Posterior vena cava (tissue), 2 donors: ENCODE measurements at regions not wholly inside any gene's neighbourhood (a gene's known extent, or its start where the extent isn't known, plus 50 kb on each side); places are given as distances from the start of the nearest gene placed in this dataset.
"Not testable (repeated sequence)": the region's sequence is repeated elsewhere in the genome, so short reads cannot be mapped to it uniquely, and the experiment has no call there.

Experiments
- DNase-seq: peaks from one replicate; pipeline ENCODE4 v3.0.0-alpha.2; 2020; ENCODE audit warnings: low spot score
- intact Hi-C, 2 donors: fragments of 100-400 bp; cut with DNase I; formaldehyde crosslinking; loops; one replicate each; pipeline versions ENCODE4 v1.14.1 to v1.14.2; 2022 to 2023
- donor health status: DM: yes; HTN: yes; CAD: no.
- donor health status: DM: yes; HTN: yes; CAD: no.

DNA sequence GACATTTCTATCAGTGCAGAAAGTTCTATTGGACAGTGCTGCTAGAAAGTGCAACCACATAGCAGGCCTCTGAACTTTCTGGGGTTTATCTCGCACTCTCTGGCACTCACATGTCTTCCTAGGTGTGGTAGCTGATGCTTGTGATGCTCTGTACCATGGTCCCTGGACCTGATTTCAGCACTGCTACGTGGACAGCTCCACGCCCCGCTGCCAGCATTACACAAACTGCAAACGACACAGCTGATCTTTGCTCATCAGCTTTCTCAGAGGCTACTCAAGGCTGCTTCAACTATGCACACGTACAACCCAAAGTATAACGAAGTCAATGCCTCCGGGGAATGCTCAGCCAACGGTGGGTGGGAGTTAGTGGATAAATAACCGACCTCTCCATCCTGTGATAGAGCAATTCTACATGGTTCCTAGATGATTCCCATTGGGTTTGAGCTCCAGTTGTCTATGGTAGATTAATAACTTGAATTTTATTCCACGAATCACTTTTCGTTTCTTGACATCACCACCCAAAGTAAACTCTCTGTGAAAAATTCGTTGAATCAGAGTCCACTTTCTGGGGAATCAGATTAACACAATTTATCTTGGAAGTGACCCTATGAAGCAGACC lies 302.5 kb downstream of the ACTR3B start:
- intact Hi-C loops, result no loop called here
- DNase-seq, result no peak

DNA sequence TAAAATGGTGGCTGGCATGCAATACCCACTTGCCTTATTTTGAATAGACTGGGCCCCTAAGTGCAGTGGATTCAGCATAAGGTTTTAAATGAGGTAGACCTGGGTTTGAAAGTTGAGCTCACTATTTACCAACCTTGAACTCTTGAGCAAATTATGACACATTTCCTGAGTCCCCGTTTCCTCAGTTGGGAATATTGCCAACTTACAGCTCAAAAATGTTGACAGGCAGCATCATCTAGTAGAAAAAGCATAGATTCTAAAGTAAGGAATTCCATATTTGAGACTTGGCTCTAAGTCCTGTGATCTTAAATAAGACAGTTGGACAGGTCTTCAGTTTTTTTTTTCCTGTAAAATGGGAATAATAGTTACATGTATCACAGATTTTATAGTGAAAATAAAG lies 305.5 kb downstream of the ACTR3B start:
- no peak for DNase-seq
- intact Hi-C loops, result no loop called here

DNA sequence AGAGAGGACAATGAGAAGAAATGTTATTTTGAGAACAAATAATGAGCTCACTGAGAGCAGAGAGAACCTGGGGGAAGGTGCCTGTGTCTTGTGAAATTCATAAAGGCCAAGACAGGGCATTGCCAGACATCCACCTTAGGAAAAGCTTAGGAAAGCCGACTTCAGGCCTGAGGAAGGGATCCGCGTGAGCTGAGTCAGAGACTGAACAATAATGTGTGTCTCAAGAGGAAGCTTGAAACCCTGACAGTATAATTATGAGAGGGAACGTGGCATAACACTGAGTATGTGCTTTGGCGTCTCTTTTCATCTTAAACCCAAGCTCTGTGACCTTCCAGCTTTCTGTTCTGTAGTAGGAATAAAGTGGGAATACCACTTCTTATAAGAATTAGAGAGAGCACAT lies 307.2 kb downstream of the ACTR3B start:
- DNase-seq, result no peak
- intact Hi-C loops, result no loop called here

DNA sequence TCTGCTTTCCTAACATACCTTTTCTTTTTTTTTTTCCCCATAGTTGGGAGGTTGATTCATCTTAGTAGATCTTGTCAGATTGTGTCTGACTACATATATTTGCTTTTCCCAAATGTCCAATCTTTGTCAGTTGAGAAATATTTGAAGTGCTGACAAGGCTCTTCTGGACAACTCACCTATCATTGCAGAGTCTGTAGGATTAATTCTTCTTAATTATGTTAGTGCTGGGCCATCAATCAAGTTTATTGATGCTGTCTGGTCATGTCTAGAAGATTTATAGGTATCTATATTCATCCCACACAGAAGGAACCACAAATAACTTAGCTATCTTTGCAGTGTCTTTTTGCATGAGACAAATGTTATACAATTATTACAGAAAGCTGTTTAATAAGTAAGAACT lies 310.6 kb downstream of the ACTR3B start:
- intact Hi-C loops, result no loop called here
- no peak for DNase-seq

DNA sequence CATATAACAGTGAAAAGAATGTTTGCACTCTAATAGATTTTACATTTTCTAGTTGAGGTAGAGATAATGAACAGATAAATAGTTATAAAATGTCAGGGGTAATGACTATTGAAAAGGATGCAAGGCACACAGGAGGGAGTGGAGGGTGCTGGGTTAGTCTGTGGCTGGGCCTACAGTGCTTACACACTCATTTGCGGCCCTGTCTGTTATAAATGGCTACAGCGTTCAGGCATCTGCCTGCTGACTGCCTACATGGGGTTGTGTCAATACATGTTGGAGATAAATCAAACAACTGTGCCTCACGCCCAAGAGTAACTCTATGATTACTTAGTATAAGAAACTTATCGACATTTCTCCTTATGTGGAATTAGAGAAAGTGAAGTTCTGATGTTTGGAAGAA lies 313.3 kb downstream of the ACTR3B start:
- intact Hi-C loops, result no loop called here
- DNase-seq, result no peak

DNA sequence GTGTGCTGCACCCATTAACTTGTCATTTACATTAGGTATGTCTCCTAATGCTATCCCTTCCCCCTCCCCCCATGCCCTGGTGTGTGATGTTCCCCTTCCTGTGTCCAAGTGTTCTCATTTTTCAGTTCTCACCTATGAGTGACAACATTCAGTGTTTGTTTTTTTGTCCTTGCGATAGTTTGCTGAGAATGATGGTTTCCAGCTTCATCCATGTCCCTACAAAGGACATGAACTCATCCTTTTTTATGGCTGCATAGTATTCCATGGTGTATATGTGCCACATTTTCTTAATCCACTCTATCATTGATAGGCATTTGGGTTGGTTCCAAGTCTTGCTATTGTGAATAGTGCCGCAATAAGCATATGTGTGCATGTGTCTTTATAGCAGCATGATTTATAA lies 316.7 kb downstream of the ACTR3B start:
- intact Hi-C loops, DNase-seq: not testable (repeated sequence)

DNA sequence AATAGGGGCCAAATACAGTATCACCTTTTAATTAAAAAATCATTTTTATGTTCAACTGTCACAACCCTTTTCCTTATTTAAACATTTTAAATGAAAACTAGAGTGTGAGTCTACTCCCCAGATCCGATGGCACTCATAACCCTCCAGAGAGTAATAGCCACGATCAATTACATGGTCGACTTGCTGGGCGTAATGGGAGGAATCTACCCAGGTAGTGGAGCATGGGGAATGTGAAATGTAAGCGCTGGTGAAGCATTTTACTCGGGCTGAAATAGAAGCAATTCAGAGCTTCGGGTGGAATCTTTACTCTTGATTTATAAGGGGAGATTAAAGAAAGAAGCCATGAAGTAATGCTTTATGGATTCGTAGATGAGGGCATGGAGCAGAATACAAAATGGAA lies 321.9 kb downstream of the ACTR3B start:
- intact Hi-C loops, result no loop called here
- DNase-seq, result no peak

DNA sequence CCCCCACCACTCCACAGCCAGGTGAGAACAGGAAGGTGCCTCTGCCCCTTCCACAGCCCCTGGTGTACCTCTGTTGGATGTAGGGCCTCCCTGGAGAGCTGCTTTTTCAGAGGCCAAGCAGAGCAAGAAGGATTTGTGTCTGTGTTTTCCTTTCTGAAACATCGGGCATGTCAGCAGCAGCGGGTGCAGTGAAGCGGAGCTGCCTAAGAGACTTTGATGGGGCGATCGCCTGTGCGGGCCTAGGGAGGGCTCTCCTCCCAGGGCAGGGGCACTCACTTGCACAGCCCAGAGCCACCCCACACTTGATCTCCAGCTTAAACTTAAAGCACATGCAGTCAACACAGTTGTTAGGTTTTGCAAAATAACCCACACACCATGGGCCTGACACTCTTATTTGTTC lies 324.7 kb downstream of the ACTR3B start:
- no peak for DNase-seq
- intact Hi-C loops, result no loop called here

DNA sequence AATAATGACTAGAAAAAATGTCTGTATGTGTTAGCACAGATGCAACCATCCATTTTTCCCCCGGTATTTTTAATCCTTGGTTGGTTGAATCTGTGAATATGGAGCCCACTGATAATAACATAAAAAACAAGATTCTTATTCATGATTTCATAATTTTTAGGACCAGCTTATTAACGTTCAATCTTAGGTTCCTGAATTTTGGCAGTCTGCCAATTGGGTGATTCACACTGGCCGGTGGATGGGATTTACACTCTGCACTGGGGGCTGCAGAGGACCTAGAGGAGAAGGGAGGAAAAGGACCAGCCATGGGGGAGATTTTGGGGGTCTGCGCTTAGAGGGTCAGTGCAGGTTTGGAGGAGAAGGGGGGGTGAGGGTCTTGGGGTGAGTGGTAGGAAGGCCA lies 327.9 kb downstream of the ACTR3B start:
- no peak for DNase-seq
- intact Hi-C loops, result no loop called here

DNA sequence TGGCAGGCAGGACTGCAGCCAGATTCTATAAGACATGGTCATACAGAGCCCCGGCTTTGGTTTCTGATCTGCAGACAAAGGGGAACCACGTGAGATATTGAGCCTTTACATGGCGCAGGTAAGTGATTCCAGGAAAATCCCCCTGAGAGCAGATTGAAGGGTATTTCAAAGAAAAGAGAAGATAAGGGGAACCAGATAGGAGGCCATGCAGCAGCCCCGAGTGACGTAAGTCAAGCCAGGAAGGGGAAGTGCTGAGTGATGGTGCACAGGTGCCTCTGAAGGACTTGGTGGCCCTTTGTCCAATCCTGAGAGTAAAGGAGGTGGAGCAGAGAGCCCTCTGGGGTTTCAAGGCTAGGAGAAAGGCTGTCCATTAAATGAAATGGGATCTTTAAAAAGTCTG lies 329.0 kb downstream of the ACTR3B start:
- intact Hi-C loops, result no loop called here
- no peak for DNase-seq

DNA sequence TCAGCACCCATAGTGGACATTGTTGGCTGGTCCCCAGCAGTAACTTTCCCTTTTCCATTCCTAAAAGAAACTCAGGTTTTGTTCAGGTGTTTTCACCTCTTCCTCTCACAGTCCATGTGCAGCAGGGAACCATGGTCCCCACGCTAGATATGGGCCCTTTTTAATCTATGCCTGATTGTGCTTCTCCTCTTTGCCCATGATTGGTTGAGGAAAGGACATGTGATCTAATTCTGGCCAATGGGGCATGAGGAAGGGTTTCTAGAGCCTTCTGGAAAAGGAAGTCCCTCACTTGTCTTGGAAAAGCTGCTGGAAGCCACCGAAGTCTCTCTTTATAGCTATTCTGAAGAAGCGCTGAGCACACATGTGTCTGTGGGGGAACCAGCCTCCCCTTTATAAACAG lies 330.7 kb downstream of the ACTR3B start:
- DNase-seq, result no peak
- intact Hi-C loops, result no loop called here

DNA sequence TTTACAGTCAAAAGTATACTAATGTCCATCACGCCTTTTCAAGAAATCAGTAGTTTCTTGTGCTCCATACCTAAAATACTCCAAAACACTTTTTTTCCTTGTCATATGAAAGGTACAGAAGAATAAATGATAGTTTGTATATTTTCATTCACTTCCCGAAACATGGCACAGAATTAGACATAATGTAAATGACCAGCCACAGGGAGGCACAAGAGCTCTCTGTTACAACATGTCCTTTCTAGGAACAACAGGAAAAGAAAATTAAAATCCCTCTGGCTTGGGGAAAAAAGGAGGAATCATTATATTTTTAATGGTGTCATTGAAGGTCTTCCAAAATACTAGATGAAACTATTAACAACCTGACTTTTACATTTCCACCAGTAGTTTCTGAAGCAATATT lies 331.2 kb downstream of the ACTR3B start:
- DNase-seq, result no peak
- intact Hi-C loops, result no loop called here

DNA sequence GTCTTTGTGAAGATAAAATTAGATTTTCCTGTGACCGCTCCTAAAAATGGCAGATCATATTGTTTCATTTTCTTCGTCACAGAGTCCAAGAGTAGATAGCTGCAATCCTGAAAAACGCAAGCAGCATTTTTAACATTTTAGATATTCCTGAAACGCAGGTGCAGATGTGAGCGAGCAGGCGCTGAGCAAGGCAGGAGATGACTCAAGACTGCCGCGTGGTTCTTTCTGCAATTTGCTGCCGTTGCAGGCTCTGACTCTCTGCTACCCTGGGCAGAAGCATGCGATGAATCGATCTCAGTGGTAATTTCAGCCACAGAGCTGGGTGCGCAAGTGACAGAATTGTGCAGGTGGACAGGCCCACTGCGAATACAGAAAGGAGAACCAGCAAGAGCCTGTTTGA lies 331.9 kb downstream of the ACTR3B start:
- intact Hi-C loops, result no loop called here
- DNase-seq, result no peak

DNA sequence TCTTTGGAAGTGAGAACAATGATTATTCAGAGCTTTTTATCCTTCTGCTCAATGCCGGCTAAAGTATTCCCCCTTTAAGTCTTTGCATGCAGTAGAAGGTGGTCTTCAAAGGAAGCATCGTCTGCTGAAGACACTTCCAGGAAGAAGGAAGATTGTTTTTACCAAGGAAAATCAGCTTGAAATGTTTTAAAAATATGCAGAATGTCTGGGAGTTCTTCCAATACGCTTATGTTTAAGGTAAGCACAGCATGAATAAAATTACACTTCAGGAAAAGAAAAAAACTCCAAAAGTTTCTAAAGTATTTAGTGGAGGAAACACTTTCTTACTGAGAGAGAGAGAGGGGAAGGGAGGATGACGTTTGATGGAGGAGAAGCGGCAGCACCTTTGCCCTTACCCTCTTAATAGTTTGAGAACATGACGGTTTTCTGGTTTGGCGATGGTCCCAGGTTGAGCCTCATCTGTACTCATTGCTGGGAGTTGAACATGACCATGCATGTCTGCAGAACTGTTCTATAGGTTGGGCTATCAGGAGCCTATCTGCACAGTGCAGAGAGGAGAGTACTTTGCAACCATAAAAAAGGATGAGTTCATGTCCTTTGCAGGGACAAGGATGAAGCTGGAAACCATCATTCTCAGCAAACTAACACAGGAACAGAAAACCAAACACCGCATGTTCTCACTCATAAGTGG lies 338.1 kb downstream of the ACTR3B start:
- intact Hi-C loops, result no loop called here
- DNase-seq, result no peak

DNA sequence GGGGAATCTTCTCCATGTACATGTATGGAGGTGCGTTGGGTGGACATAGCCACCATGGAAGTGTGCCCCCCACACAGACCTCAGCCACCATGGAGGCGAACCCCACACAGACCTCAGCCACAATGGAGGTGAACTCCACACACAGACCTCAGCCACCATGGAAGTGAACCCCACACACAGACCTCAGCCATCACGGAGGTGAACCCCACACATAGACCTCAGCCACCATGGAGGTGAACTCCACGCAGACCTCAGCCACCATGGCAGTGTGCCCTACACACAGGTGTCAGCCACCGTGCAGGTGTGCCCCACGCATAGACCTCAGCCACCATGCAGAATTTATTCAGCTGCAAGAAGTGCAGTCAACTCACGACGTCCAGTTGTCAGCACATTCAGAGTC lies 339.7 kb downstream of the ACTR3B start:
- intact Hi-C loops, result no loop called here

DNA sequence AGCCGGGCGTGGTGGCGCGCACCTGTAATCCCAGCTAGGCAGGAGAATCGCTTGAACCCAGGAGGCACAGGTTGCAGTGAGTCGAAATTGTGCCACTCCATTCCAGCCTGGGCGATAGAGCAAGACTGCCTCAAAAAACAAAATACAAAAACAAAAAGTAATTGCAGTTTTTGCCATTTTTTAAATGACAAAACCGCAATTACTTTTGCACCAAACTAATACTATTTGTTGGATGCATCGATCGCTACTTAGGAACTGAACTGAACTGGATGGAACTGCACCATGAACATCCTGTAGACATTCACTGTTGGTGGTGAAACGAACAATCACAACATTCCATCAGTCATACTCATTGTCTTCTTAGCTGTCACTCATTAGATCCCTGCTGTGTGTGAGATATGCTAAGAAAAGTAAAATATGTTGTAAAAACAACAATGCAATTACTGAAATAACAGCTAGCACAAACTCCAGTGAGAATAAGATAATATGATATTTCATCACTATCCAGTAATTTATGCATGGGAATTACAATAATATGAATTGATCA lies 341.2 kb downstream of the ACTR3B start:
- intact Hi-C loops, result no loop called here
- no peak for DNase-seq

More for the DNA sequence above, 339.7 kb downstream of the ACTR3B start:
- no peak for DNase-seq

DNA sequence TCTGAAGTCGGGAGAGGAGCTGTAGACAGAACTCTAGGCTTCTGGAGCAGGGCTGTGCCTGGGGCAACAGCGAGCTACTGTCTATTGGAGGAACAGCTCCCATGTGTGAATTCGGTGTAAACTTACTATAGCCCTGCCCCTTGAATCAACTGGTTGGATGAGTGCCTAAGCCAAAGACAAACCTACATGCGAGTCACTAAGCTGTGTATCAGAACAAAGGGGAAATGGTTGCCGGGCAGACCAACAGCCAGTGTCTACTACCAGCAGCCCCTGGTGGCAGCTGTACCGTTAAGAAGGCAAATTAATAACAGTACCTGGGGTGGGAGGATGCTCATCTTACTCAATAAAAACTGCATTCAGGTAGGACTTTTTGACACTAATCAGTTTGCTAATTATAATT lies 343.6 kb downstream of the ACTR3B start:
- intact Hi-C loops, result no loop called here
- DNase-seq, result no peak

DNA sequence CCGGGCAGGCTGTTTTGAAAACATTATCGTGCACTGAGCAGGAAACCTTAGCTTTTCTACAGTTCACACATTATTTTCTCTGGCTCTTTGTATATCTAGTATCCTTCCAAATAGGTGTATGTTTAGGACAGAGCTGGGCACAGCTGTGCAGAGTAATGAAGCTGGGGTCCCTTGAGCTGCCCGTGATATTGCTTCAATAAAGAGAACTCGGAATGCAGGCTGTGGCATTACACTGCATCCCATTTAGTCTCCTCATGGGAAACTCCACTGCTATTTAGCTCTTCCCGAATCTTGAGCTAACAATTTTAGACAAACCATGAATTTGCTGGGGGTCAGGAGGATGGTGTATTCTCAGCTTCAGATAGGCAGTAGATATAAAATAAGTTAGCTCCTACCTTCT lies 348.3 kb downstream of the ACTR3B start:
- no peak for DNase-seq
- intact Hi-C loops, result no loop called here

DNA sequence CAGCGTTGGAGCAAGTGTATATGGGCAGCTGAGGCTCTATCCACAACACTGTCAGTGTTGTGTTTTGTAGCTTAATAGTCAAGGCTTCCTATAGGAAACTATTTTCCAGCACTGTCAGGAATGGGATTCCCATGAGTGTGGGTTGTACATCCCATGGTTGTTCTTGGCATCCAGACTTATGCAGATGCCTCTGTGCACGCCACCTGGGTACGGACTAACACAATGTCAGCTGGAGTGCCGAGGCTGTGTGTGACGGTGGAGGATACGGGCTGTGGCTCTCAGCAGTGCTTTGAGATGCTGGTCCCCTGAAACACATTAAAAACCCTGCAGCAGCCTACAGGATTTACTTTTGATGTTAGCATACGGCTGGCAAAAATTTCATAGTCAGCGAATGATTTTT lies 350.0 kb downstream of the ACTR3B start:
- no peak for DNase-seq
- intact Hi-C loops, result no loop called here

DNA sequence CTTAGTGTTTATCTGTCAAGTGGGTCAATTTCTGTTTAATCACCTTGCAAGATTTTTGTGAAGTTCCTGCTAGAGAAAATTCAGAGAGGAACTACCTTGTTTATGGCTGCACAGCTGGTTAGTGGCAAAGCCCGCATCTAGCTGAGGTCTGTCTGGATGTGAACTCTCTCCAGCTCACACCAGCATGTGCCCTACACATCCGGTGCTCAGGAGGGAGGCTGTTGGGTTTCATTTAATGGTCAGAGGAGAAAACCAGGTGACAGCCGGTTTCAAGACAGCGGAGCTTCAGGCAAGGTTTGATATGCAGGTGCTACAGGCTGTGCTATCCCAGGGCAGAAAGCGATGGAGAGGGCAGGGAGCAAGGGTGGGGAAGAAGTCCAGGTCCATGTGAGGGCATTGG lies 351.1 kb downstream of the ACTR3B start:
- DNase-seq, result no peak
- intact Hi-C loops, result no loop called here

DNA sequence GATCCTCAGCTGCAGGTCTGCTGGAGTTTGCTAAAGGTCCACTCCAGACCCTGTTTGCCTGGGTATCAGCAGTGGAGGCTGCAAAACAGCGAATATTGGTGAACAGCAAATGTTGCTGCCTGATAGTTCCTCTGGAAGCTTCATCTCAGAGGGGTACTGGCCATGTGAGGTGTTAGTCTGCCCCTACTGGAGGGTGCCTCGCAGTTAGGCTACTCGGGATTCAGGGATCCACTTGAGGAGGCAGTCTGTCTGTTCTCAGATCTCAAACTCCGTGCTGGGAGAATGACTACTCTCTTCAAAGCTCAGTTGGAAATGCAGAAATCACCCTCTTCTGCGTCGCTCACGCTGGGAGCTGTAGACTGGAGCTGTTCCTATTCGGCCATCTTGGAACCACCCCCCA lies 362.7 kb downstream of the ACTR3B start:
- intact Hi-C loops, result not testable (repeated sequence)

More for the DNA sequence above, 362.7 kb downstream of the ACTR3B start:
- not testable (repeated sequence) for DNase-seq
